Ascending aorta (tissue), 2 donors: ENCODE measurements at regions not wholly inside any gene's neighbourhood (a gene's known extent, or its start where the extent isn't known, plus 50 kb on each side); places are given as distances from the start of the nearest gene placed in this dataset.
"Not testable (repeated sequence)": the region's sequence is repeated elsewhere in the genome, so short reads cannot be mapped to it uniquely, and the experiment has no call there.

Experiments
- DNase-seq, 2 donors: peaks; one replicate each; pipeline ENCODE4 v3.0.0-alpha.2; 2019; ENCODE audit warnings: low spot score in 2 of 2
- H3K27ac ChIP-seq, 2 donors: fragments of 200-600 bp; sonication (generic); one replicate each; pipeline ENCODE4 v1.5.1; 2016 to 2017; ENCODE audit warnings: mild to moderate bottlenecking in 1 of 2
- H3K27me3 ChIP-seq: fragments of 200-600 bp; sonication (generic); one replicate; pipeline ENCODE4 v1.5.1; 2017
- H3K36me3 ChIP-seq, 2 donors: fragments of 200-600 bp; sonication (generic); one replicate each; pipeline ENCODE4 v1.5.1; 2016
- H3K4me1 ChIP-seq, 2 donors: fragments of 200-600 bp; sonication (generic); one replicate each; pipeline ENCODE4 v1.5.1; 2016 to 2017; ENCODE audit warnings: mild to moderate bottlenecking in 1 of 2
- H3K4me3 ChIP-seq, 2 donors: fragments of 200-600 bp; sonication (generic); one replicate each; pipeline ENCODE4 v1.5.1; 2016 to 2017; ENCODE audit warnings: mild to moderate bottlenecking in 1 of 2
- H3K9me3 ChIP-seq, 2 donors: fragments of 200-600 bp; sonication (generic); one replicate each; pipeline ENCODE4 v1.5.1; 2016
- intact Hi-C: fragments of 100-400 bp; cut with DNase I; formaldehyde crosslinking; loops from one replicate; pipeline ENCODE4 v1.15.1; 2023
- TF ChIP-seq, protein P1 (sequence below), 3 experiments: fragments of 200-600 bp in 2 of 3; fragments of 450-650 bp in 1 of 3; sonication (generic) in 2 of 3; IDR thresholded peaks; one replicate each; pipeline ENCODE4 v1.5.1; 2016 to 2019; ENCODE audit warnings: antibody characterized with exemption in 3 of 3, mild to moderate bottlenecking in 1 of 3, moderate library complexity in 1 of 3

DNA sequence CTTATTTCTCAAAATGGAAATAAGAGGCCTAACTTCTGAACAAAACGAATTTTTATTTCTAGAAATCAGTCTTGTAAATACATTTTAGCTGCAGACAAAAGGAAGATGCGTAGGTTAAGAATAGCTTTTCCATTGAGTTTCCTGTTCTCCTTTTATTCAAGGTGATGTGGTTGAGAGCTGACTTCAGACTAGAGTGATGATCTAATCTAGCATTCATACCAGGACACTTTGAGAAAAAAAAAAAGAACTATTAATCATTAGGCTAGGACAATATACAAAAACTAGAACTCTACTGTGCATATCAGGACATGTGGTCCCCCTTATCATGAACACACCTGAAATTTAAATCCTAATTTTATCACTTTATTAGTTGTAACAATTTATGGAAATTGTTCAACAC, 884.5 kb upstream of the EPHA5 start:
- Histone ChIP-seq H3K27ac (no peak overlapping the region), H3K27me3 (no peaks in the 10 kb centered on the region), H3K4me1 (no peaks in the 10 kb centered on the region), H3K36me3 (no peaks in the 10 kb centered on the region), H3K9me3 (no peaks in the 10 kb centered on the region), H3K4me3 (no peak overlapping the region)
- TF ChIP-seq, protein P1, sequence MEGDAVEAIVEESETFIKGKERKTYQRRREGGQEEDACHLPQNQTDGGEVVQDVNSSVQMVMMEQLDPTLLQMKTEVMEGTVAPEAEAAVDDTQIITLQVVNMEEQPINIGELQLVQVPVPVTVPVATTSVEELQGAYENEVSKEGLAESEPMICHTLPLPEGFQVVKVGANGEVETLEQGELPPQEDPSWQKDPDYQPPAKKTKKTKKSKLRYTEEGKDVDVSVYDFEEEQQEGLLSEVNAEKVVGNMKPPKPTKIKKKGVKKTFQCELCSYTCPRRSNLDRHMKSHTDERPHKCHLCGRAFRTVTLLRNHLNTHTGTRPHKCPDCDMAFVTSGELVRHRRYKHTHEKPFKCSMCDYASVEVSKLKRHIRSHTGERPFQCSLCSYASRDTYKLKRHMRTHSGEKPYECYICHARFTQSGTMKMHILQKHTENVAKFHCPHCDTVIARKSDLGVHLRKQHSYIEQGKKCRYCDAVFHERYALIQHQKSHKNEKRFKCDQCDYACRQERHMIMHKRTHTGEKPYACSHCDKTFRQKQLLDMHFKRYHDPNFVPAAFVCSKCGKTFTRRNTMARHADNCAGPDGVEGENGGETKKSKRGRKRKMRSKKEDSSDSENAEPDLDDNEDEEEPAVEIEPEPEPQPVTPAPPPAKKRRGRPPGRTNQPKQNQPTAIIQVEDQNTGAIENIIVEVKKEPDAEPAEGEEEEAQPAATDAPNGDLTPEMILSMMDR (IDR thresholded peaks at IDR 0.05): no peak
- intact Hi-C loops: no loop called here
- DNase-seq: no peak

DNA sequence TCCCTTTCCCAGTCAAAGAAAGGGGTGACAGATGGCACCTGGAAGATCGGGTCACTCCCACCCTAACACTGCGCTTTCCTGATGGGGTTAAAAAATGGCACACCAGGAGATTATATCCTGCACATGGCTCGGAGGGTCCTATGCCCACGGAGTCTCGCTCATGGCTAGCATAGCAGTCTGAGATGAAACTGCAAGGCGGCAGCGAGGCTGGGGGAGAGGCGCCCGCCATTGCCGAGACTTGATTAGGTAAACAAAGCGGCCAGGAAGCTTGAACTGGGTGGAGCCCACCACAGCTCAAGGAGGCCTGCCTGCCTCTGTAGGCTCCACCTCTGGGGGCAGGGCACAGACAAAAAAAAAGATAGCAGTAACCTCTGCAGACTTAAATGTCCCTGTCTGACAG, 875.0 kb upstream of the EPHA5 start:
- DNase-seq, H3K36me3 ChIP-seq, intact Hi-C loops, H3K4me1 ChIP-seq, H3K4me3 ChIP-seq, H3K27me3 ChIP-seq, H3K27ac ChIP-seq, H3K9me3 ChIP-seq: not testable (repeated sequence)

DNA sequence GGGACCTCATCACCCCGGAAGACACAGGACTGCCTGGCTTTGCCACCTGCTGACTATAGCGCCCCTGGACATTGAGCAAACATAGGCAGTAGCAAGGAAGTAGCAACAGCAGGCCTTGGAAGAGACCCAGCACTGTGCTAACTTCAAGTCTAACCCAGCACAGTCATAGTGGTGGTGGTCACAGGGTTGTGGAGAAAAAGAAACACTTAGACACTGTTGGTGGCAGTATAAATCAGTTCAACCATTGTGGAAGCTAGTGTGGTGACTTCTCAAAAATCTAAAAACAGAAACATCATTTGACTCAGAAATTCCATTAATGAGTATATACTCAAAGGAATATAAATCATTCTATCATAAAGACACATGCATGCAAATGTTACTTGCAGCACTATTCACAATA, 874.0 kb upstream of the EPHA5 start:
- intact Hi-C loops: no loop called here
- no peak for DNase-seq

DNA sequence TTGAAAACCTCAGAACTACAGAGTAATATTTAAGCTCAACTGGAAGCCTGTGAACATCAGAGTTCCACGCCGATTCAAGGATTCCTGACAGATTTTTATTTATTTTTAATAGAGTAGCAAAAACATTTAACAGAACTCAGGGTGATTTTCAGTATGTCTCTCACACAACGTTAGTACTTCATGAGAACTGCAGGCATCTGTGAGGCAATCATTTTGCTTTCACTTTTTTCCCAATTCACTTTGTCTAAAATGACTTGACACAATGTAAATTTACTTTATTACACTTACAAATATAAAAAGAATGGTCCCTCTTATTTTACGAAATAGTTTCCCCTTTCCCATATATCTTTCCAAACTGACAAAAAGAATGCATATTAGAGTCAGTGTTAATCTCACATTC, 869.5 kb upstream of the EPHA5 start:
- intact Hi-C loops: no loop called here
- no peaks in the 10 kb centered on the region for H3K4me1 ChIP-seq
- TF ChIP-seq, protein P1 (IDR thresholded peaks at IDR 0.05): no peak
- no peak for DNase-seq
- H3K9me3 ChIP-seq: no peaks in the 10 kb centered on the region
- no peaks in the 10 kb centered on the region for H3K27me3 ChIP-seq
- no peaks in the 10 kb centered on the region for H3K36me3 ChIP-seq
- no peak overlapping the region for H3K4me3 ChIP-seq
- H3K27ac ChIP-seq: no peak overlapping the region

More for the DNA sequence above, 874.0 kb upstream of the EPHA5 start:
- Histone ChIP-seq H3K27me3 (no peaks in the 10 kb centered on the region), H3K4me3 (no peak overlapping the region), H3K27ac (no peak overlapping the region), H3K4me1 (no peaks in the 10 kb centered on the region), H3K9me3 (no peaks in the 10 kb centered on the region), H3K36me3 (no peaks in the 10 kb centered on the region)
- TF ChIP-seq, protein P1 (IDR thresholded peaks at IDR 0.05): no peak

DNA sequence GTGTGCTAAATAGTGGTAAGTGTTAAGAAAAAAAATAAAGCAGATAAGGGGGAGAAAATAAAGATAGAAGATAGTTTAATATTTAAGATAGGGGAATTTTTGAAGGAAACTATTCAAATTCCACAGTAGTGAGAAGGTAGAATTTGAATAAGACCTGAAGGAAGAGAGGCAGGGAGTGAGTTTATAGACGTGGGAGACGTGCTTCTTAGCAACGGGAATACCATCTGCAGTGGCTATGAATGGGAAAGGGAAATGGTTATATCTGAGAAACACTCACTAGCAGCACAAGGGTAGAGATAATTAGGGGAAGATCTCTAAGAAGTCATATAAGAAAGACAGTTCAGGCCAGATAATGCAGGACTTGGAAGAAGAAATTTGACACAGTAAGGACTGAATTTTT, 854.5 kb upstream of the EPHA5 start:
- Histone ChIP-seq H3K4me1 (no peaks in the 10 kb centered on the region), H3K27ac (no peak overlapping the region), H3K27me3 (no peaks in the 10 kb centered on the region), H3K9me3 (no peaks in the 10 kb centered on the region), H3K4me3 (no peak overlapping the region), H3K36me3 (no peaks in the 10 kb centered on the region)
- intact Hi-C loops: no loop called here
- DNase-seq: no peak
- TF ChIP-seq, protein P1 (IDR thresholded peaks at IDR 0.05): no peak

DNA sequence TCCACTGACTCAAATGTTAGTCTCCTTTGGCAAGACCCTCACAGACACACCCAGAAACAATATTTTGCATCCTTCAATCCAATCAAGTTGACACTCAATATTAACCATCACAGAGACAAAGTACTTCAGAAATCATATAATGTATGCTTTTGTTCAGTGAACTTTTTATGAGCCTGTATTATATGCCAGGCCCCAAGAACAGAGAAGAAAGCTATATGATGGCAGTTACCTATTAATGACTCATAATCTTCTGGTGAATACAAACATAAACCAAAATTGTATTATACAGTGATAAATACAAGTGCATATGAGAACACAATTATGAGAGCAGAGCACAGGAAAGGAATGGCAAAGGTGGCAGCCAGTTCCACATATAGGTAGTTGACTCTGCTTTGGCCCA, 852.0 kb upstream of the EPHA5 start:
- no peaks in the 10 kb centered on the region for H3K9me3 ChIP-seq
- H3K27ac ChIP-seq: no peak overlapping the region
- H3K27me3 ChIP-seq: no peaks in the 10 kb centered on the region
- TF ChIP-seq, protein P1 (IDR thresholded peaks at IDR 0.05): no peak
- DNase-seq: no peak
- H3K36me3 ChIP-seq: no peaks in the 10 kb centered on the region
- no peak overlapping the region for H3K4me3 ChIP-seq
- intact Hi-C loops: no loop called here
- H3K4me1 ChIP-seq: no peaks in the 10 kb centered on the region
